GM06990 (cell line): ENCODE measurements at regions not wholly inside any gene's neighbourhood (a gene's known extent, or its start where the extent isn't known, plus 50 kb on each side); places are given as distances from the start of the nearest gene placed in this dataset.

Experiments used
- DNase-seq: peaks from one replicate; pipeline ENCODE4 v3.0.0-alpha.2; 2011; ENCODE audit not compliant: insufficient read length; ENCODE audit errors: extremely low read depth
- H3K27me3 ChIP-seq: replicated peaks from 2 replicates; pipeline ENCODE4 v1.6.0; 2011; ENCODE audit warnings: low read length; ENCODE audit not compliant: control insufficient read depth, insufficient read depth
- H3K36me3 ChIP-seq: 2 replicates; pipeline ENCODE4 v1.5.1; 2011; ENCODE audit warnings: low read length; ENCODE audit not compliant: control insufficient read depth, insufficient read depth
- H3K4me3 ChIP-seq: replicated peaks from 2 replicates; pipeline ENCODE4 v1.5.1; 2011; ENCODE audit warnings: low read depth, mild to moderate bottlenecking, control low read depth, low read length
- CTCF ChIP-seq: IDR thresholded peaks from 2 replicates; pipeline ENCODE4 v1.5.1; 2011; ENCODE audit warnings: low read length, control low read depth, mild to moderate bottlenecking, inconsistent platforms; ENCODE audit not compliant: insufficient read depth, poor library complexity, severe bottlenecking

GRCh38 chr3:541062-541801 is 344.7 kb downstream of the CHL1 start:
- Histone ChIP-seq H3K27me3 (no peaks in the 10 kb centered on the region), H3K36me3 (no peaks in the 10 kb centered on the region), H3K4me3 (no peak overlapping the region)
- TF ChIP-seq CTCF, result no peak
- no peak for DNase-seq

- no peak for TF ChIP-seq CTCF
- H3K4me3 ChIP-seq, result no peak overlapping the region
- no peak for DNase-seq
- no peaks in the 10 kb centered on the region for H3K27me3 ChIP-seq
- no peaks in the 10 kb centered on the region for H3K36me3 ChIP-seq
Measured at GRCh38 chr3:542021-542420, 345.5 kb downstream of the CHL1 start.

GRCh38 chr3:549636-550035 is 353.1 kb downstream of the CHL1 start:
- H3K36me3 ChIP-seq, result no peaks in the 10 kb centered on the region
- no peak overlapping the region for H3K4me3 ChIP-seq
- H3K27me3 ChIP-seq, result no peaks in the 10 kb centered on the region
- DNase-seq, result no peak
- TF ChIP-seq CTCF, result no peak

- Histone ChIP-seq H3K36me3 (no peaks in the 10 kb centered on the region), H3K4me3 (no peak overlapping the region), H3K27me3 (no peaks in the 10 kb centered on the region)
- TF ChIP-seq CTCF, result no peak
- DNase-seq, result no peak
Measured at GRCh38 chr3:550471-550870, 353.9 kb downstream of the CHL1 start.

- Histone ChIP-seq H3K4me3 (no peak overlapping the region), H3K27me3 (no peaks in the 10 kb centered on the region), H3K36me3 (no peaks in the 10 kb centered on the region)
- DNase-seq, result peak; percentile 18
- no peak for TF ChIP-seq CTCF
Measured at GRCh38 chr3:557972-558371, 361.4 kb downstream of the CHL1 start.
